ENCODE measurements at regions not wholly inside any gene's neighbourhood (a gene's known extent, or its start where the extent isn't known, plus 50 kb on each side); places are given as distances from the start of the nearest gene placed in this dataset.
"Not testable (repeated sequence)": the region's sequence is repeated elsewhere in the genome, so short reads cannot be mapped to it uniquely, and the experiment has no call there.

DNA sequence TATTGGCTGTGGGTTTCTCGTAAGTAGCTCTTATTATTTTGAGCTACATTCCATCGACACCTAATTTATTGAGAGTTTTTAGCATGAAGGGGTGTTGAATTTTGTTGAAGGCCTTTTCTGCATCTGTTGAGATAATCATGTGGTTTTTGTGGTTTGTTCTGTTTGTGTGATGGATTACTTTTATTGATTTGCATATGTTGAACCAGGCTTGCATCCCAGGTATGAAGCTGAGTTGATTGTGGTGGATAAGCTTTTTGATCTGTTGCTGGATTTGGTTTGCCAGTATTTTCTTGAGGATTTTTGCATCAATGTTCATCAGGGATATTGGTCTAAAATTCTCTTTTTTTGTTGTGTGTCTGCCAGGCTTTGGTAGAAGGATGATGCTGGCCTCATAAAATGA, 301.5 kb downstream of the BCKDHB start:
- not testable (repeated sequence) for DNase-seq (ENCODE audit: low spot score)

DNA sequence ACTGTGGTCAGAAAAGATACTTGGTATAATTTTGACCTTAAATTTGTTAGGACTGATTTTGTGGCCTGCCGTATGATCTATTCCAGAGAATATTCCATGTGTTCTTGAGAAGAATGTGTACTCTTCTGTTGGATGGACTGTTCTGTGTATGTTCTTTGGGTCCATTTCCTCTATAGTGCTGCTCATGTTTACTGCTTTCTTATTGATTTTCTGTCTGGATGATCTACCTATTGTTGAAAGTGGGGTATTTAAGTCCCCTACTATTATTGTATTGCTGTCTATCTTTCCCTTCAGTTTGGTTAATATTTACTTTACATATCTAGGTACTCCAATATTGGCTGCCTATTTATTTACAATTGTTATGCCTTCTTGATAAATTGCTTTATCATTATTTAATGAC, 298.4 kb downstream of the BCKDHB start:
- no peak for DNase-seq (ENCODE audit: low spot score)

DNA sequence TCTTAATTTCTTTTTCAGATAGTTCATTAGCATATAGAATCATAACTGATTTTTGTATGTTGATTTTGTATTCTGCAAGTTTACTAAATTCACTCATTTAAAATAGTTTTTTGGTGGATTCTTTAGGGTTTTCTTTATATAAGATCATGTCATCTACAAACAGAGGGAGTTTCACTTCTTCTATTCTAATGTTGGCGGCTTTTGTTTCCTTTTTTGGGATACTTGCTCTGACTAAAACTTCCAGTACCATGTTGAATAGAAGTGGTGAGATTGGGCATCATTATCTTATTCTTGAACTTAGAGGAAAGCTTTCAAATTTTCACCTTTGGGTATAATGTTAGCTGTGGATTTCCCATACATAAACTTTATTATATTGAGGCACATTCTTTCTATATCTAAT, 296.9 kb downstream of the BCKDHB start:
- no peak for DNase-seq (ENCODE audit: low spot score)

DNA sequence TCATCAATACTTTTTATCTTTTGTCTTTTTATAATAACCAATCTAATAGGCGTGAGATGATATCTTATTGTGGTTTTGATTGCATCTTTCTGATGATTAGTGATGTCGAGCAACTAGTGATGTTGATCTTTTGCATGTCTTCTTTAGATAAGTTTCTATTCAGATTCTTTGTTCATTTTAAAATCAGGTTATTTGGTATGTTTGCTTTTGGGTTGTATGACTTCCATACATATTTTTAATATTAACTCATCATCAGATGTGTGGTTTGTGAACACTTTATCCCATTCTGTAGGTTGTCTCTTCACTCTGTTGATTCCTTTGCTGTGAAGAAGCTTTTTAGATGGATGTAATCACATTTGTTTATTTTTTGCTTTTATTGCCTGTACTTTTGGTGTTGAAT, 295.8 kb downstream of the BCKDHB start:
- DNase-seq (ENCODE audit: low spot score) = no peak
